ENCODE measurements at regions not wholly inside any gene's neighbourhood (a gene's known extent, or its start where the extent isn't known, plus 50 kb on each side); places are given as distances from the start of the nearest gene placed in this dataset.
"Not testable (repeated sequence)": the region's sequence is repeated elsewhere in the genome, so short reads cannot be mapped to it uniquely, and the experiment has no call there.

DNA sequence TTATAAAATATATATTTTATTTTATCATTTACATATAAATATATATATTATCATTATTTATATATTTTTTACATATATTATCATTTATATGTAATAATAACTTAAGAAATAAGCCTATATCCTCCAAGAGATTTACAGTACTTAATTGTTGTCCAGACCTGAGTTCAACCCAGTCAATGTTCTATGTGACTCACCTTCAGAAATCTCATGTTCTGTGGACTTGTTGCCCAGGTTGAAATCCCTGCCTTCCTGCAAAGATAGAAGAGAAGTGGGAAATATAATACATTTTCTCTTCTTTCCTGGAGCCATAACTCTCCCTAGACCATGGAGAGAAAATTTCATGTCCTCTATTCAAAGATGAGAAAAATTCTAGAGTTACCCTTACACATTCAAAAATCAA, 247.3 kb downstream of the PARM1 start:
- DNase-seq, result no peak

DNA sequence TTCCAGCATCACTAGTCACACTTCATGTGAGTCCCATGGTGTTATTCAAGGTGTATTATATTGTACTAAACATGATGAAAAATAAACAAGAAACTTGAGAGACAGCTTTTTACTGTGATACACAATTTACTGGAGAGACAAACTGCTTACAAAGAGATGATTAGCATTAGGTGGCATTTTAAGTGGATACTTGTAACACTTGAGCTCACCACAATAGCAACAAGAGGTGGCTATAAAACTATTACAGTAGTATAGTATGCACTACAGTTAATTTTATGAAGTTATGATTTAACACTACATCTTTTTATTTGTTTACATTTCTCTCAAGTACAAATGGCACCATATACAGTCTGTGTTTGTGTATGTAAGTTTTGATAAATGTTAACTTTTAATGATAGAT, 246.6 kb downstream of the PARM1 start:
- DNase-seq, result no peak

DNA sequence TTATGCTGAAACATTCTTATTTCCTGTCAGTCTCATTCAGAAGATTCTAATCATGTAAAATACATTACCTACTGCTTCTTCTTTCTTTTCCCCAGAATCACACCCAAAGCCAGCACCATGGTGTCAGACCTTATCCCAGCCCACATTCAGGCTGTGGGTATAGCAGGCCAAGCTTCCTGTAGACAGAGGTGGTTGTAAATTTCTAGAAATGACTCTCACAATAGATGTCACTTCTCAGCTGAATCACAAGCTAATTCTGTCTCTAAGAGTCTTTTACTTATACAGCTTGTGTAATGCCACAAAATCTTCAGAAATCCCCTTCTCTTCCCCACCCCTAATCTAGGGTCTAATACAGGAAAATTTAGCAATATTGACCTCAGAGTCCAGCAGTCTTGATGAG, 239.6 kb downstream of the PARM1 start:
- no peak for DNase-seq

DNA sequence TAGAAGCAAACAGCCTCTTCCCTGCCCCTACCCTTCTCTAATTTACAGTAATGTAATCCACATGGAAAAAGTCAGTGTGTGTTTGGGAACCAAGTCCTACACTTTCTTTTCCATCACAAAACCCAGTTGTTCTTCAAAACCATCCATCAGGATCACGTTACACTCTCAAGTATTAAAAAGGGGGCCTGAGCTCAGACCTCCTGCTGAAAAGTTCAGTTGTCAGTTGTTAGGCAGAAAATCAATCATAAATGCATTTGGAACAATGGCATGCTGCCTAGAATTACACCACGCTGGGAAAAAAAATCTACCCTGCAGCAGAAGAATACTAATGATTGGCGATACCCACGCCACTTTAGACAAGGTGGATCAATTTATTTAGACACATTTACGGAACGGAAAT, 236.5 kb downstream of the PARM1 start:
- DNase-seq, result peak; percentile 27 to 60

DNA sequence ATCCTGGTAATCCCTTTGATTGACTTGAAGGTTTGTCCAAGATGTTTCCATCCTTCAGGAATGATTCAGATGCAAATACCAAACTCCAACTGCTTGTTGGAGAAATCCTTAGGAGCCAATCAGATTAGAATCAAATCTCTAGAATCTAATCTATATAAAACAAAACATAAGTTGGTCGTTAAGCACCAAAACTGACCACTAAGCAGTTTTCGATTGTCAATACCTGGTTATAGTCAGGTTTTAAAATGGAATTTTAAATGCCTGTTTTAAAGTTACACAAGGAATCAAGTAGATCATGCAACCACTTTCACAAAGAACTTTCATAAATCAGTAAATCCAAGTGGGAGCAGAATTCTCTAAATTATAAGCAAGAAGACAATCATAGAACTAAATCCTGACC, 236.1 kb downstream of the PARM1 start:
- no peak for DNase-seq

DNA sequence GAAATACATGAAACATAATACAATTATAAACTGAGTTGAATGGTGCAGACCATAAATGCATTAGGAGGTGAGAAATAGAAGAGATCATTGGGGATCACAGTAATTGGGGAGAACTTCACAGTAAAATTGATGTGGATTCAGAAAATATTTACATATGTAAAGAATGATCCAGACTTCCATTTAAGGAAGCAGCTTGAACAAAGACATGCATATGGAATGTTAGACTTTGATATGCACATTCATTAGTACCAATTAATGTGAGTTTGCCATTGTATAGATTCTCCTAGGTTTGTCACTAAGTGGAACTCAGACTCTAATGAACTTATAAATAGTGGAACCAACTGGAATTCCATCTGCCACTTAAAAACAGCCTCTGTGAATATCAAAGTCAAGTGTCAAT, 235.6 kb downstream of the PARM1 start:
- DNase-seq, result no peak

DNA sequence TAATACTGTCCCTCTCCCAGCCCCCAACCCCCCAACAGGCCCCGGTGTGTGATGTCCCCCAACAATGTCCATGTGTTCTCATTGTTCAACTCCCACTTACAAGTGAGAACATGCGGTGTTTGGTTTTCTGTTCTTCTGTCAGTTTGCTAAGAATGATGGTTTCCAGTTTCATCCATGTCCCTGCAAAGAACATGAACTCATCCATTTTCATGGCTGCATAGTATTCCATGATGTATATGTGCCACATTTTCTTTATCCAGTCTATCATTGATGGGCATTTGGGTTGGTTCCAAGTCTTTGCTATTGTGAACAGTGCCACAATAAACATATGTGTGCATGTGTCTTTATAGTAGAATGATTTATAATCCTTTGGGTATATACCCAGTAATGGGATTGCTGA, 232.2 kb downstream of the PARM1 start:
- DNase-seq, result not testable (repeated sequence)

DNA sequence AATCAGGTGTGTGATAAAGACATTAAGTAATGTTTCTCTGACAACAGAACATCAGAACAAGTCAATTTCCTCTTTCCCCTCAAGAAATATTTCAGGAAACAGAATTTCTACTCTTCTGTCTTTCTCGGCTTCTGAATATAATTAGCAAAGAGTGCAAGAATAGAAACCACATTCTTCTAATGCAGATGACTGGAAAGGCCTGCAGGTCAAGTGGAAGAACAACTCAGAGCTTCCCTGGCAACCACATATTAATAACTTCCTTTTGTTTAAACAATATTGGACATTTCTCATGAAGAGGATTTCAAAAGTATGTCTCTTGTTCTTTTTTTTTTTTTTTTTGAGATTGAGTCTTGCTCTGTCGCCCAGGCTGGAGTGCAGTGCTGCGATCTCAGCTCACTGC, 225.5 kb downstream of the PARM1 start:
- no peak for DNase-seq

DNA sequence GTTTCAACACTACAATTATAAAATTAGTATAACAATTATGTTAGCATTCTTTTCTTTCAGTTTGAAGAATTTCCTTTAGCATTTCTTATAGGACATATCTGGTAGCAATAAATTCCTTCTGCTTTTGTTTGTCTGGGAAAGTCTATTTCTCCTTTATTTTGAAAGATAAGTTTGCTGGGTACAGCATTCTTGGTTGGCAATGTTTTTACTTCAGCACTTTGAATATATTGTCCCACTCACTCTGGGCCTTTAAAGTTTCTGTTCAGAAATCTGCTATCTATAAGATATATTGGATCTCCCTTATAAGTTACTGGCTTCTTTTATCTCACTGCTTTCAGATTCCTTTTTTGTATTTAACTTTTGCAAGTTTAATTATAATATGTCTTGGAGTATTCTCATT, 222.1 kb downstream of the PARM1 start:
- DNase-seq, result no peak

DNA sequence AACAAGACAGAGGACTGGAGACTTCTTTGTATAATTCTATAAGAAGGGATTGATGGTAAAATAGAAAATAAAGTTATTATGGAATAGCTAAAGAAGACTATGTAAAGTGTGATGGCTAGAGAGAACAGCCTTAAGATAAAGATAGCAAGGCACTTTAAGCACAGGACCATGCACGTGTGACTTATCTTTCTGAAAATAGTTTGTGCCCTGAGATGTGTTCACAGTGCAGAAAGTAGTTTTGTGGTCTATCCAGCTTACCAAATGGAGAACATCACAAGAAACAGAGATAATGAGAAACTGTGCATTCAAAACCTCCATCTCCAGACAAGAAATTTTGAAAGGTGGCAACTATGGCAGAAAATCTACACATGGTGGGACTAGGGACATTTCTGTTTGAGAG, 213.3 kb downstream of the PARM1 start:
- DNase-seq, result no peak

DNA sequence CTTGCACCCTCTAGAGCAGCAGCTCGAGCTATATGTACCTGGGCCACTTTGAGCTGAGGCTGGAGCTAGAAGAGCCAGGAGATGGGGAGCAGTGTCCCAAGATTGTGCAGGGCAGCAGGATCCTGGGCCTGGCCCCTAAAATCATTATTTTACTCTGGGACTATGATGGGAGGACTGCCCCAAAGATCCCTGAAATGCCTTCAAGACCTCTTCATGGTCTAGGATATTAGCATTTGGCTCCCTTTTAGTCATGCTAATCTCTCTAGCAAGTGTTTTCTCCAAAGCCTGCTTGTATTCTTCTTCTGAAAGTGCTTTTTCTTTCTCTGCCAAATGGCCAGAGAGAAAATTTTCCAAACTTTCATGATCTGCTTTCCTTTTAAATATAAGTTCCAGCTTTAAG, 211.6 kb downstream of the PARM1 start:
- no peak for DNase-seq

DNA sequence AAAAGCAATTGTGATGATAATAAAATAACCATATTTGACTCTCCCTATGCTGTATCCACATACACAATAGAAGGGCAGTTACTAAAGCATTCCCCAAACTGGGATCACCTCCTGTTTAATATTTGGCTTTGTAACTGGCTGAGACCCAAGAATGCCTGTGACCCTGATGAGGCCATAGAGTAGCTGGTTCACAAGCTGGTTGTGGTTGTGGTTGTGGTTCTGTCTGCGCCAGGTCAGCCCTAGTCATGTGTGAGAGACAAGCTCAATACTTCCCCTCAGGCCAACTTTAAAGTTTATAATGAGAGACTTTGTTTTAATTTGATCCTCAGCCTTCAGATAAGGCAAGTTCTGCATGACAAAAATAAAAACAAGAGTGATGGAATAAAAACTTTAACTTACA, 209.9 kb downstream of the PARM1 start:
- no peak for DNase-seq

DNA sequence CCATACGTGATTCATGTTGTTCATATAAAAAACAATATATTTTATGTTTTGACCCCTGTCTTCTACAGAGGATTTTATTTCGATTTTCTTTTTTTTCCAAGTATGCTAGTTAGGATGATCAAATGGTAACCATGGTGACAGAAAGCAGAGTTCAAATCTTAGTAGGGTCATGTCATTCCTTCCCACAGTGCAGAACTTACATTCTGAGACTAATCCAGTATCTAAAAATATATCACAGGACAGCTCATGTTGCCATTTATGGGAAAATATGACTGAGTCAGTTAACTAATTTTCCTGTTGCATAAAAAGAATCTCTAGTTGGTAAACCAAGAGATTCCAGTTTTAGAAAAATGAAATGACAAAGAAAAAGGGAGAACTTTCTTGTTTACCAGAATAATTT, 209.5 kb downstream of the PARM1 start:
- no peak for DNase-seq

DNA sequence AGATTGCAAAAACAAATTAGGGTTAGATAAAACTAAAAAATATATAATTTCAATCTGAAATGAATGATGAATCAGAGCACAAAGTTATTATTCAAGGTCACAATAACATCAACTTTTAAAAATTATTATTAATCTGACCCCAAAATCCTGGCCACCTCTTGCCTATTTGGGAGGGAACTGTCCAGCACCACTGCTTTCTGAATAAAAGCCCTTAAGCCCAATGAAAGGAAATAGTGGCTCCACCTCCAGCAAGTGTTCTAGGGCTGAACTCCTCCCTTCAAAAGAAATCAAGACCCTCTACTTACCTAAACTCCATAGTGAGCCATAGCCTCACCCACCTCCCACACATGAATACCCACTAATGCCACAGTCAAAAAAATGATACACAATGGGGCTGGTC, 208.2 kb downstream of the PARM1 start:
- no peak for DNase-seq

DNA sequence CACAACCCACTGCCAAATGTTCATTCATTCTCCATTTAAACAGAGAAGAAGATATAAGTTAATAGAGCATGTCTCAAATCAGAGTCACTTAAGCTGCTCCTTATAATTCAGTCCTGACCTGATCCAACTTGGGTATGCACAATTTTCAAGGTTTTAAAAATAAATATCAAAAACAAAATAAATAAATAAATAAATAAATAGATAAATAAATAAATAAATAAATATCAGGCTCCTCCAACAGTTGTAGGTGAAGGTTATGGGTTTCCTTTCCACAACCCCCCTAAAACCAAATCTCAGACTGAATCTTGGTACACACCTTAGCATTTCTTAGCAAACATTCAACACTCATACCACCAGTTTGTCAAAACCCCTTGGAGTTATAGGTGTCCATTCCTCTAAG, 204.4 kb downstream of the PARM1 start:
- no peak for DNase-seq

DNA sequence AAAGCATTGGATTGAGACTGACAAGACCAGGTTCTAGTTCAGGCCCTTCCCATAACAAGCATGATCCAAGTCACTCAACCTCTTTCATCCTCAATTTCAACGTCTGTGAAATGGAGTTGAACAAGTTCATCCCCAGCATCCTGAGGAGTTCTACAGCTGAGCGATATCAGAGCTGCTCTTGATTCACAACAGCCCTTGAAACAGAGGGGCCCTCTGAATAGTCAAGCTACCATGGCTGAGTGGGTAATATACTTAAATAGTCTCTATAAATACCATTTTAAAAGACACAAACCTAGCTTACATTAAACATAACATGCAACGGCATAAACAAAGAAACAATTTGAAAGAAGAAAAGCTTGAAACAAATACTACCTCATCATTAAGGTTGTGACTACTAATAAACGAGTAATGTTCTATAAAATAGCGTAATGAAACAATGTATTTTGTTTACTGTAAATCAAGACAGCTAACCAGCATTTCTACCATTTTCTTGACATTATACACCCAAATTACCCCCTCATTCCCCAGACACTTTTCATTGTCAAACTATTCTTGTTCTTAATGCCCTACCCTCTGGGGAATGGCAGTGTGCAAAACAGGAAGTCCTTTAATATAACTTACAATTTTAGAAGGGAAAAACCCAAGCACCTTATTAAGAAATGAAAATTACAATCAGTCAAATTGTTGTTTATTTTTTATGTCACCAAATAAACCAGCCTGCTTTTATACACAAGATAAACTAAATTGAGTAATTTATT, 202.3 kb downstream of the PARM1 start:
- no peak for DNase-seq

DNA sequence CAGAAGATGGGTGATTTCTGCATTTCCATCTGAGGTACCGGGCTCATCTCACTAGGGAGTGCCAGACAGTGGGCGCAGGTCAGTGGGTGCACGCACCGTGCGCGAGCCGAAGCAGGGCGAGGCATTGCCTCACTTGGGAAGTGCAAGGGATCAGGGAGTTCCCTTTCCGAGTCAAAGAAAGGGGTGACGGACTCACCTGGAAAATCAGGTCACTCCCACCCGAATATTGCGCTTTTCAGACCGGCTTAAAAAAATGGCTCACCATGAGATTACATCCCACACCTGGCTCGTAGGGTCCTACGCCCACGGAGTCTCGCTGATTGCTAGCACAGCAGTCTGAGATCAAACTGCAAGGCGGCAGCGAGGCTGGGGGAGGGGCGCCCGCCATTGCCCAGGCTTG, 194.0 kb downstream of the PARM1 start:
- DNase-seq, result not testable (repeated sequence)

DNA sequence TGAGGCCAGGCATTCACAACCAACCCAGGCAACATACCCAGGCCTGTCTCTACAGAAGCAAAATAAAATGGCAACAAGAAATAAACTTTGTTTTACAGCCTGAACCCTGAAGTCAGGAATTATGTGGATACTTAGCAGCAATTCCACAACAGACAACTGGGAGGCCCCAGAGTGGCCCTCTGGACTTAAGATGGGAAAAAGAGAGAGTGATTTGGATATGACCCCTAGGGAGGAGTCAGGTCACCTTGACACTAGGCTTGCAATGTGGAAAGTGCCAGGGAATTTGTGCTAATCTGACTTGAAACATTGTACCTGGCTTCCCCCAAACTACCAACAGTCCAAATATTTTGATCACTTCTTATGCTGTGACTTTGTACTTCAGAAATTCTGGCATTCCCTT, 193.1 kb downstream of the PARM1 start:
- no peak for DNase-seq

DNA sequence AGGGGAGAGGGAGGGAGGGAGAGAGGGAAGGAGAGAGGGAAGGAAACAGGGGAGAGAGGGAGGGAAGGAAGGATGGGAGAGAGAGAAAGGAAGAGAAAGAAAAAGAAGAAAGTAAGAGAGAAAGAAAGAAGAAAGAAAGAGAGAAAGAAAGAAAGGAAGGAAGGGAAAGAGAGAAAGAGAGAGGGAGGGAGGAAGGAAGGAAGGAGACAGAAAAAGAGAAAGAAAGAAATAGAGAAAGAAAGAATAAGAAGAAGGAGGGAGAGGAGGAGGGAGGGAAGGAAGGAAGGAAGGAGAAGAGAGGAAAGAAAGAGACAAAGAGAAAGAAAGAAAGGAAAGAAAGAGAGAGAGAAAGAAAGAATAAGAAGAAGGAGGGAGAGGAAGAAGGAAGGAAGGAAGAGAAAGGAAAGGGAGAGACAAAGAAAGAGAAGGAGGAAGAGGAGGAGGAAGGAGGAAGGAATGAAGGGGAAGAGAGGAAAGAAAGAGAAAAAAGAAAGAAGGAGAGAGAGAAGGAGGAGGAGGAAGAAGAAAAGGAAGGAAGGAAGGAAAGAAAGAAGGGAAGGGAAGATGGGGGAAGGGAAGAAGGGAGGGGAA, 189.6 kb downstream of the PARM1 start:
- DNase-seq, result no peak

DNA sequence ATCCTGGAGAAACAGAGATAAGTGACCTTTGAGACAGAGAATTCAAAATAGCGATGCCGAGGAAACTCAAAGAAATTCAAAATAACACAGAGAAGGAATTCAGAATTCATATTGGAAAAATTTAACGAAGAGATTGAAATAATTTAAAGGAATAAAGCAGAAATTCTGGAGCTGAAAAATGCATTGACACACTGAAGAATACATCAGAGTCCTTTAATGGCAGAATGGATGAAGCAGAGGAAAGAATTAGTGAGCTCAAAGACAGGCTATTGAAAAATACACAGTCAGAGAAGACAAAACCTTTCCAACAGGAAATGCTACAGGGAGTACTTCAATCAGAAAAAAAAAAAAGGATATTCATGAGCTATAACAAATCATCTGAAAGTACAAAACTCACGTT, 185.8 kb downstream of the PARM1 start:
- DNase-seq, result no peak

DNA sequence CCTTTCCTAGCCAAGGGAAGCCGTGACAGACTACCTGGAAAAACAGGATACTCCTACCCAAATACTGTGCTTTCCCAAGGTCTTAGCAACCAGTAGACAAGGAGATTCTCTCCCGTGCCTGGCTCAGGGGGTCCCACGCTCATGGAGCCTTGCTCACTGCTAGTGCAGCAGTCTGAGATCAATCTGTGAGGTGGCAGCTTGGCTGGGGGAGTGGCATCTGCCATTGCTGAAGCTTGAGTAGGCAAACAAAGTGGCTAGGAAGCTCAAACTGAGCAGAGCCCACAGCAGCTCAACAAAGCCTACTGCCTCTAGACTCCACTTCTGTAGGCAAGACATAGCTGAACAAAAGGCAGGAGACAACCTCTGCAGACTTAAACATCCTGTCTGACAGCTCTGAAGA, 177.1 kb downstream of the PARM1 start:
- DNase-seq, result no peak

DNA sequence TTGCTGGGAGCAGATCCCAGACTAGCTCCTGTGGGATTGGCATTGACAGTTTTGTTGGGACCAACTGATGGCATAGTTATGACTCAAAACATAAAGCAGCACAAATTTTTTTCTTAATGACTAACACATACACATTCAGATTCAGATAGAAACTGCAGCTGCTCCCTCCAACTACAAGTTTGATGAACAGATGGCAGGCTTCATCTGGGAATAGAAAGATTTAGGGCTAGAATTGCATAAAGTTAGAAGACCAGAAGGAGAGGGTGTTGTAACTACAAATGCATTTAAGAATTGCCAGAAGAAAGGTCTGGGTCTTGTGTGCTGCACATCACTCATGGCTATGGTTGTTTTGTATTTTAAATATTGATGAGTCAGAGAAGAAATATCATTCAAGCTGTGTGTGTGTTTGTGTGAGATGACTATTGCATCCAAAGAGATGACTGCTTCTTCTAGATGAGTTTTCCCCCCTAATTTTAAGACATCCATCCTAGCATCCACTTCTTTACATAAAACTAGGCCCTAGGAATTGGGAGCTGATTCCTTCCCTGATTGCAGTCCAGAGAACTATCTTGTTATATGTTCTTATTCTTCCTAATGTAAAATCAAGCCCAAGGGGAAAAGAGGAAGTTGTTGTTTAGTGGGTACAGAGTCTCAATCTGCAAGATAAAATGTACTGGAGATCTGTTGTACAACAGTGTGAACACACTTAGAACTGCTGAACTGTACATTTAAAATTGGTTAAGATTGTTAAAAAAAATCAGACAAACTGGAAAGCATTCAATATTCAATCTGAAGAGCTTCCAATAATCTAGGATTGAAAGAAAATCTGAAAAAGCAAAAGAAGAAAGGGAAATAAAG, 175.1 kb downstream of the PARM1 start:
- DNase-seq, result peak; percentile 35 to 83

DNA sequence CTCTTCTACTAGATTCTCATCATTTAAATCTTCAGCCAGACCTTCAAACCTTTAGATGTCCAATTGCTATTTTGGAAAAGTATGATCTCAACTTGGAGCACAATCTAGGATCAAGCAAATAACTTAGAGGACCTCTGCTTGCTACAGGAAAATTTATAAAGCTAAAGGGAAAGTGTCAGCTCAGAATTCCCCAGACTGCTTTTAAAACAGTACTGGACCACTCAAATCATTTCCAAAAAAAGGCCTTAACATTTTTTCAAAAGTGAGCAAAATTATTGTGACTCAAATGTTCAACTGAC, 169.8 kb downstream of the PARM1 start:
- DNase-seq, result no peak
